ENCODE measurements at regions not wholly inside any gene's neighbourhood (a gene's known extent, or its start where the extent isn't known, plus 50 kb on each side); places are given as distances from the start of the nearest gene placed in this dataset.

GRCh38 chr2:167651406-167652151 lies 595.8 kb downstream of the STK39 start:
- Histone ChIP-seq H3K9ac (ENCODE audit: insufficient read depth, low read length, poor library complexity, severe bottlenecking) (no peak overlapping the region), H4K20me1 (ENCODE audit: insufficient read depth, low read length) (no peaks in the 10 kb centered on the region), H3K4me3 (replicated peaks in 1 of 3; ENCODE audit: low read depth in 2 of 3, low read length in 3 of 3) (no peak overlapping the region), H3K4me1 (ENCODE audit: control insufficient read depth in 1 of 2, insufficient read depth in 2 of 2, low read length in 2 of 2) (no peaks in the 10 kb centered on the region), H2AFZ (ENCODE audit: insufficient read depth, low read depth, low read length, poor library complexity, severe bottlenecking) (no peak overlapping the region), H3K27ac (ENCODE audit: low read depth in 1 of 2, low read length in 2 of 2) (no peak overlapping the region), H3K36me3 (replicated peaks in 1 of 2; ENCODE audit: control insufficient read depth in 1 of 2, insufficient read depth in 2 of 2, low read length in 2 of 2) (no peaks in the 10 kb centered on the region), H3K4me2 (replicated peaks; ENCODE audit: extremely low read depth, low read length, poor library complexity, severe bottlenecking) (no peak overlapping the region), H3K79me2 (ENCODE audit: insufficient read depth, low read length) (no peaks in the 10 kb centered on the region), H3K9me3 (replicated peaks in 1 of 2; ENCODE audit: control insufficient read depth in 1 of 2, insufficient read depth in 1 of 2, low read length in 2 of 2) (no peaks in the 10 kb centered on the region), H3K27me3 (ENCODE audit: control insufficient read depth in 2 of 2, insufficient read depth in 2 of 2, low read length in 2 of 2) (no peaks in the 10 kb centered on the region)
- TF ChIP-seq CTCF (IDR thresholded peaks at IDR 0.05) = no peak
- Mint-ChIP-seq H3K9me3 (peaks cover 0 to 9% (median 1%) of the 10 kb centered on the region in 7 donors), H3K27me3 (ENCODE audit: low read depth in 3 of 3) (peaks cover 0 to 4% (median 1%) of the 10 kb centered on the region in 3 donors), H3K4me3 (no peak overlapping the region), H3K36me3 (no peaks in the 10 kb centered on the region), H3K27ac (no peak overlapping the region), H3K4me1 (no peaks in the 10 kb centered on the region)
- no peak for DNase-seq
- intact Hi-C loops (cut with micrococcal nuclease) = no loop called here
- WGBS (ENCODE audit: insufficient coverage) = 85% methylated on average over 2 of the region's 5 CpGs

- no peak overlapping the region for H3K9ac ChIP-seq (ENCODE audit: insufficient read depth, low read length, poor library complexity, severe bottlenecking)
- TF ChIP-seq CTCF (IDR thresholded peaks at IDR 0.05) = no peak
- no peaks in the 10 kb centered on the region for H3K36me3 ChIP-seq (replicated peaks in 1 of 2; ENCODE audit: control insufficient read depth in 1 of 2, insufficient read depth in 2 of 2, low read length in 2 of 2)
- no peaks in the 10 kb centered on the region for H3K36me3 Mint-ChIP-seq
- intact Hi-C loops (cut with micrococcal nuclease) = no loop called here
- no peak overlapping the region for H3K27ac Mint-ChIP-seq
- no peak overlapping the region for H3K4me3 Mint-ChIP-seq
- no peak overlapping the region for H2AFZ ChIP-seq (ENCODE audit: insufficient read depth, low read depth, low read length, poor library complexity, severe bottlenecking)
- no peak for DNase-seq
- H3K27me3 Mint-ChIP-seq (ENCODE audit: low read depth in 3 of 3) = no peaks in the 10 kb centered on the region
- H4K20me1 ChIP-seq (ENCODE audit: insufficient read depth, low read length) = no peaks in the 10 kb centered on the region
- H3K4me1 Mint-ChIP-seq = no peaks in the 10 kb centered on the region
- no peaks in the 10 kb centered on the region for H3K4me1 ChIP-seq (ENCODE audit: control insufficient read depth in 1 of 2, insufficient read depth in 2 of 2, low read length in 2 of 2)
- no peak overlapping the region for H3K4me3 ChIP-seq (replicated peaks in 1 of 3; ENCODE audit: low read depth in 2 of 3, low read length in 3 of 3)
- peaks cover 0 to 3% (median 1%) of the 10 kb centered on the region in 7 donors for H3K9me3 Mint-ChIP-seq
- no peaks in the 10 kb centered on the region for H3K79me2 ChIP-seq (ENCODE audit: insufficient read depth, low read length)
- 100% methylated on average over 1 of the region's 2 CpGs for WGBS (ENCODE audit: insufficient coverage)
- H3K27me3 ChIP-seq (ENCODE audit: control insufficient read depth in 2 of 2, insufficient read depth in 2 of 2, low read length in 2 of 2) = no peaks in the 10 kb centered on the region
- no peaks in the 10 kb centered on the region for H3K9me3 ChIP-seq (replicated peaks in 1 of 2; ENCODE audit: control insufficient read depth in 1 of 2, insufficient read depth in 1 of 2, low read length in 2 of 2)
- H3K4me2 ChIP-seq (replicated peaks; ENCODE audit: extremely low read depth, low read length, poor library complexity, severe bottlenecking) = no peak overlapping the region
- H3K27ac ChIP-seq (ENCODE audit: low read depth in 1 of 2, low read length in 2 of 2) = no peak overlapping the region
Measured at GRCh38 chr2:167646557-167646956, 600.8 kb downstream of the STK39 start.

Data from CD14-positive monocyte (primary cell).